Liver (tissue), 8 donors: ENCODE measurements at regions not wholly inside any gene's neighbourhood (a gene's known extent, or its start where the extent isn't known, plus 50 kb on each side); places are given as distances from the start of the nearest gene placed in this dataset.

Experiments used
- DNase-seq: peaks from one replicate; pipeline ENCODE4 v3.0.0-alpha.2; 2017; ENCODE audit warnings: low spot score
- H3K27ac ChIP-seq, 2 donors: one replicate each; pipeline ENCODE4 v1.7.0; 2013; ENCODE audit warnings: inconsistent platforms in 2 of 2, low read length in 2 of 2, control low read depth in 1 of 2, low read depth in 1 of 2, mild to moderate bottlenecking in 1 of 2
- H3K27me3 ChIP-seq, 4 donors: one replicate each; pipeline versions ENCODE4 v1.6.1 to v1.7.0; 2013; ENCODE audit warnings: low read length in 3 of 4, inconsistent platforms in 1 of 4, mild to moderate bottlenecking in 1 of 4, moderate library complexity in 1 of 4; ENCODE audit not compliant: control insufficient read depth in 4 of 4, insufficient read depth in 4 of 4
- H3K36me3 ChIP-seq, 4 donors: one replicate each; pipeline versions ENCODE4 v1.6.1 to v1.7.0; 2013; ENCODE audit warnings: low read length in 3 of 4, mild to moderate bottlenecking in 3 of 4, low read depth in 1 of 4, moderate library complexity in 1 of 4; ENCODE audit not compliant: control insufficient read depth in 4 of 4, insufficient read depth in 3 of 4
- H3K4me1 ChIP-seq, 4 donors: one replicate each; pipeline versions ENCODE4 v1.6.1 to v1.7.0; 2013; ENCODE audit warnings: low read length in 3 of 4, mild to moderate bottlenecking in 3 of 4, moderate library complexity in 1 of 4; ENCODE audit not compliant: control insufficient read depth in 4 of 4, insufficient read depth in 4 of 4
- H3K4me3 ChIP-seq, 3 donors: one replicate each; pipeline versions ENCODE4 v1.6.1 to v1.7.0; 2013; ENCODE audit warnings: low read length in 3 of 3, control low read depth in 1 of 3, low read depth in 1 of 3, mild to moderate bottlenecking in 1 of 3
- H3K9ac ChIP-seq, 2 donors: one replicate each; pipeline ENCODE4 v1.7.0; 2013; ENCODE audit warnings: low read length in 2 of 2, mild to moderate bottlenecking in 2 of 2, moderate library complexity in 2 of 2, control low read depth in 1 of 2, low read depth in 1 of 2
- H3K9me3 ChIP-seq, 4 donors: one replicate each; pipeline versions ENCODE4 v1.6.1 to v1.7.0; 2013; ENCODE audit warnings: low read length in 3 of 4; ENCODE audit not compliant: control insufficient read depth in 4 of 4
- ATF3 ChIP-seq: IDR thresholded peaks from 2 replicates; pipeline ENCODE4 v1.6.1; 2016; ENCODE audit warnings: antibody characterized with exemption
- EGR1 ChIP-seq, 2 donors: IDR thresholded peaks; 2 replicates each; pipeline ENCODE4 v1.6.1; 2016 to 2018; ENCODE audit warnings: antibody characterized with exemption in 2 of 2, low read depth in 2 of 2
- FOXA1 ChIP-seq: IDR thresholded peaks from 2 replicates; pipeline ENCODE4 v1.6.1; 2016; ENCODE audit warnings: antibody characterized with exemption
- FOXA2 ChIP-seq: IDR thresholded peaks from 2 replicates; pipeline ENCODE4 v1.6.1; 2016; ENCODE audit warnings: antibody characterized with exemption
- GABPA ChIP-seq, 2 donors: IDR thresholded peaks in 1 of 2; conservative IDR thresholded peaks in 1 of 2; 2 replicates each; pipeline ENCODE4 v1.6.1; 2016; ENCODE audit warnings: antibody characterized with exemption in 2 of 2, mild to moderate bottlenecking in 1 of 2, moderate library complexity in 1 of 2
- HNF4A ChIP-seq, 2 donors: conservative IDR thresholded peaks; 2 replicates each; pipeline ENCODE4 v1.6.1; 2016; ENCODE audit warnings: antibody characterized with exemption in 2 of 2, mild to moderate bottlenecking in 2 of 2
- HNF4G ChIP-seq: IDR thresholded peaks from 2 replicates; pipeline ENCODE4 v1.6.1; 2016; ENCODE audit warnings: antibody characterized with exemption
- JUND ChIP-seq, 2 donors: IDR thresholded peaks; 2 replicates each; pipeline ENCODE4 v1.6.1; 2016; ENCODE audit warnings: antibody characterized with exemption in 2 of 2
- NR2F2 ChIP-seq: IDR thresholded peaks from 2 replicates; pipeline ENCODE4 v1.6.1; 2016; ENCODE audit warnings: antibody characterized with exemption
- RAD21 ChIP-seq, 2 donors: IDR thresholded peaks; 2 replicates each; pipeline ENCODE4 v1.6.1; 2016; ENCODE audit warnings: antibody characterized with exemption in 2 of 2, mild to moderate bottlenecking in 2 of 2
- RXRA ChIP-seq, 2 donors: IDR thresholded peaks; 2 replicates each; pipeline ENCODE4 v1.6.1; 2017 to 2018; ENCODE audit warnings: antibody characterized with exemption in 2 of 2, mild to moderate bottlenecking in 1 of 2
- SP1 ChIP-seq: IDR thresholded peaks from 2 replicates; pipeline ENCODE4 v1.6.1; 2018; ENCODE audit warnings: antibody characterized with exemption, mild to moderate bottlenecking
- TAF1 ChIP-seq: conservative IDR thresholded peaks from 2 replicates; pipeline ENCODE4 v1.6.1; 2016; ENCODE audit warnings: antibody characterized with exemption, mild to moderate bottlenecking
- YY1 ChIP-seq: IDR thresholded peaks from 2 replicates; pipeline ENCODE4 v1.6.1; 2016; ENCODE audit warnings: antibody characterized with exemption, mild to moderate bottlenecking
- ZBTB33 ChIP-seq: IDR thresholded peaks from 2 replicates; pipeline ENCODE4 v1.6.1; 2016; ENCODE audit warnings: antibody characterized with exemption
- WGBS: extraction: QIAGEN DNeasy Blood & Tissue Kit; methylation state at CpG from one replicate; pipeline ENCODE4 v1.1.7; 2013; 5-methylcytosine and 5-hydroxymethylcytosine counted together
- TF ChIP-seq, protein P1 (sequence below): fragments of 150-350 bp; IDR thresholded peaks from 2 replicates; pipeline ENCODE4 v1.5.1; 2017; ENCODE audit warnings: improper control_type of control experiment, low read depth, low read length; ENCODE audit not compliant: missing input control
- TF ChIP-seq, protein P2 (sequence below): IDR thresholded peaks from 2 replicates; pipeline ENCODE4 v1.6.1; 2016; ENCODE audit warnings: antibody characterized with exemption
- TF ChIP-seq, protein P3 (sequence below): IDR thresholded peaks from 2 replicates; pipeline ENCODE4 v1.6.1; 2016; ENCODE audit warnings: antibody characterized with exemption, mild to moderate bottlenecking
- donor health status: healthy.
- donor health status: healthy.
- donor health status: healthy.
- donor health status: healthy.
- donor health status: healthy.

- H3K27ac ChIP-seq, result no peak overlapping the region
- H3K36me3 ChIP-seq, result no peaks in the 10 kb centered on the region
- WGBS, result 88% methylated on average over 5 of the region's 5 CpGs
- no peak overlapping the region for H3K4me3 ChIP-seq
- H3K9me3 ChIP-seq, result no peaks in the 10 kb centered on the region
- H3K9ac ChIP-seq, result no peak overlapping the region
- DNase-seq, result no peak
- peaks cover 0 to 3% (median 0%) of the 10 kb centered on the region in 4 donors for H3K27me3 ChIP-seq
- no peaks in the 10 kb centered on the region for H3K4me1 ChIP-seq
- TF ChIP-seq HNF4G (no peak), RXRA (IDR thresholded peaks at IDR 0.05) (no peak), SP1 (no peak)
These were observed 469.2 kb upstream of the DIPK2B start for GRCh38 chrX:45669715-45670340.

DNA sequence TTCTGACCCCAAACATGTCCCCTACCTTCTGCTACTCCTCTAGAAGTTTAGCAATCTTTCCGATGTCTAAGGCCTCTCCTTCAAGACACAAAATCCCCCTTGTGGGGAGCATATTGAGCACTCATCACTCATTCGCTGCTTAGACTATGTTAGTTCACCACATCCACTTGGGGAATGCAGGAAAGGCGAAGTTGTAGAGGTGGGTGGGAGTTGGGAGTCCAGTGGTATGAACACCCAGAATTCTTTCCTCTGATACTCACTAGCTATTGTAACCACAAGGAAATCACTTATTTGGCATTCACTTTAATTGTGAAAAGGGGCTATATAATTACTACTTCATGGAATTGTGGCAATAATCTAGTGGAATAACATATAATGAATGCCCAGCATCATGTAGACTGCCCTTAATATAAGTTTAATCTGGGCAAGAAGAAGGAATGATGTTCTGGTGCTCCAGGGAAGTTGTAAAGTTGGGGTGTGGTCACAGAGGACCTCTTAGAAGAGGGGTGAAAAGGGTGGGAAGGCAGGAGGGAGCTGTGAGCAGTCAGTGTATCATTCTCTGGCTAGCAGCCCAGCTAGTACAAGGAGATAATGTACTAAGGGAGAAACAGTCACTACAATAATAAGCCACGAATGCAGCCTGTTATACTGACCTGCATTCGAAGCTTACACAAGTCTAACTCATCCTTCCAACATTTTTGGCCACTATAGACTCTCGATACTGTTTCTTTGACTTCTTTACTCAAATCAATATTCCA lies 468.2 kb upstream of the DIPK2B start:
- Histone ChIP-seq H3K9ac (no peak overlapping the region), H3K9me3 (no peaks in the 10 kb centered on the region), H3K36me3 (no peaks in the 10 kb centered on the region), H3K27me3 (peaks cover 0 to 3% (median 0%) of the 10 kb centered on the region in 4 donors), H3K27ac (no peak overlapping the region), H3K4me1 (no peaks in the 10 kb centered on the region), H3K4me3 (no peak overlapping the region)
- TF ChIP-seq SP1 (no peak), RAD21 (IDR thresholded peaks at IDR 0.05) (no peak), EGR1 (IDR thresholded peaks at IDR 0.05; ENCODE audit: low read depth in 2 of 2) (no peak), HNF4G (no peak), FOXA1 (no peak)
- 91% methylated on average over 6 of the region's 6 CpGs for WGBS
- DNase-seq, result no peak

DNA sequence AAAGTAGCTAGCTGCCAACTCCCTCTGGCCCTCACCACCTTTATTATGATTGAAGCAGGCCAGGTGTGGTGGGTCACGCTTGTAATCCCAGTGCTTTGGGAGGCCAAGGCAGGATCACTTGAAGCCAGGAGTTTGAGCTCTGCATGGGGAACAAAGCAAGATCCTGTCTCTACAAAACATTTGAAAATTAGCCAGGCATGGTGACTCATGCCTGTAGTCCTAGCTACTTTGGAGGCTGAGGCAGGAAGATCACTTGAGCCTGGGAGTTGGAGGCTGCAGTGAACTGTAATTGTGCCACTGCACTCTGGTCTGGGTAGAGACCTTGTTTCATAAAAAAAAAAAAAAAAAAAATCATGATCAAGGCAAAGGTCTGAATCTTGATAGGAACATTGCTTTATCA lies 467.0 kb upstream of the DIPK2B start:
- no peak for TF ChIP-seq EGR1 (IDR thresholded peaks at IDR 0.05; ENCODE audit: low read depth in 2 of 2)
- no peak for TF ChIP-seq TAF1
- no peak for TF ChIP-seq HNF4G
- no peak for TF ChIP-seq YY1
- no peak for TF ChIP-seq FOXA2
- no peak for TF ChIP-seq FOXA1
- TF ChIP-seq, protein P1, sequence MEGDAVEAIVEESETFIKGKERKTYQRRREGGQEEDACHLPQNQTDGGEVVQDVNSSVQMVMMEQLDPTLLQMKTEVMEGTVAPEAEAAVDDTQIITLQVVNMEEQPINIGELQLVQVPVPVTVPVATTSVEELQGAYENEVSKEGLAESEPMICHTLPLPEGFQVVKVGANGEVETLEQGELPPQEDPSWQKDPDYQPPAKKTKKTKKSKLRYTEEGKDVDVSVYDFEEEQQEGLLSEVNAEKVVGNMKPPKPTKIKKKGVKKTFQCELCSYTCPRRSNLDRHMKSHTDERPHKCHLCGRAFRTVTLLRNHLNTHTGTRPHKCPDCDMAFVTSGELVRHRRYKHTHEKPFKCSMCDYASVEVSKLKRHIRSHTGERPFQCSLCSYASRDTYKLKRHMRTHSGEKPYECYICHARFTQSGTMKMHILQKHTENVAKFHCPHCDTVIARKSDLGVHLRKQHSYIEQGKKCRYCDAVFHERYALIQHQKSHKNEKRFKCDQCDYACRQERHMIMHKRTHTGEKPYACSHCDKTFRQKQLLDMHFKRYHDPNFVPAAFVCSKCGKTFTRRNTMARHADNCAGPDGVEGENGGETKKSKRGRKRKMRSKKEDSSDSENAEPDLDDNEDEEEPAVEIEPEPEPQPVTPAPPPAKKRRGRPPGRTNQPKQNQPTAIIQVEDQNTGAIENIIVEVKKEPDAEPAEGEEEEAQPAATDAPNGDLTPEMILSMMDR, result no peak
- TF ChIP-seq JUND (IDR thresholded peaks at IDR 0.05), result no peak
- TF ChIP-seq SP1, result no peak
- no peak for TF ChIP-seq GABPA (IDR thresholded peaks at IDR 0.05 in 1 of 2, conservative IDR thresholded peaks at IDR 0.05 in 1 of 2)
- TF ChIP-seq, protein P2, sequence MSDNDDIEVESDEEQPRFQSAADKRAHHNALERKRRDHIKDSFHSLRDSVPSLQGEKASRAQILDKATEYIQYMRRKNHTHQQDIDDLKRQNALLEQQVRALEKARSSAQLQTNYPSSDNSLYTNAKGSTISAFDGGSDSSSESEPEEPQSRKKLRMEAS, result no peak
- no peak for TF ChIP-seq RXRA (IDR thresholded peaks at IDR 0.05)
- no peak for TF ChIP-seq ATF3
- TF ChIP-seq, protein P3, sequence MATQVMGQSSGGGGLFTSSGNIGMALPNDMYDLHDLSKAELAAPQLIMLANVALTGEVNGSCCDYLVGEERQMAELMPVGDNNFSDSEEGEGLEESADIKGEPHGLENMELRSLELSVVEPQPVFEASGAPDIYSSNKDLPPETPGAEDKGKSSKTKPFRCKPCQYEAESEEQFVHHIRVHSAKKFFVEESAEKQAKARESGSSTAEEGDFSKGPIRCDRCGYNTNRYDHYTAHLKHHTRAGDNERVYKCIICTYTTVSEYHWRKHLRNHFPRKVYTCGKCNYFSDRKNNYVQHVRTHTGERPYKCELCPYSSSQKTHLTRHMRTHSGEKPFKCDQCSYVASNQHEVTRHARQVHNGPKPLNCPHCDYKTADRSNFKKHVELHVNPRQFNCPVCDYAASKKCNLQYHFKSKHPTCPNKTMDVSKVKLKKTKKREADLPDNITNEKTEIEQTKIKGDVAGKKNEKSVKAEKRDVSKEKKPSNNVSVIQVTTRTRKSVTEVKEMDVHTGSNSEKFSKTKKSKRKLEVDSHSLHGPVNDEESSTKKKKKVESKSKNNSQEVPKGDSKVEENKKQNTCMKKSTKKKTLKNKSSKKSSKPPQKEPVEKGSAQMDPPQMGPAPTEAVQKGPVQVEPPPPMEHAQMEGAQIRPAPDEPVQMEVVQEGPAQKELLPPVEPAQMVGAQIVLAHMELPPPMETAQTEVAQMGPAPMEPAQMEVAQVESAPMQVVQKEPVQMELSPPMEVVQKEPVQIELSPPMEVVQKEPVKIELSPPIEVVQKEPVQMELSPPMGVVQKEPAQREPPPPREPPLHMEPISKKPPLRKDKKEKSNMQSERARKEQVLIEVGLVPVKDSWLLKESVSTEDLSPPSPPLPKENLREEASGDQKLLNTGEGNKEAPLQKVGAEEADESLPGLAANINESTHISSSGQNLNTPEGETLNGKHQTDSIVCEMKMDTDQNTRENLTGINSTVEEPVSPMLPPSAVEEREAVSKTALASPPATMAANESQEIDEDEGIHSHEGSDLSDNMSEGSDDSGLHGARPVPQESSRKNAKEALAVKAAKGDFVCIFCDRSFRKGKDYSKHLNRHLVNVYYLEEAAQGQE, result no peak
- TF ChIP-seq HNF4A (conservative IDR thresholded peaks at IDR 0.05), result no peak
- no peak for TF ChIP-seq NR2F2
- no peak for TF ChIP-seq RAD21 (IDR thresholded peaks at IDR 0.05)
- TF ChIP-seq ZBTB33, result no peak
- 93% methylated on average over 1 of the region's 1 CpG for WGBS
- DNase-seq, result no peak
- no peak overlapping the region for H3K27ac ChIP-seq
- H3K9ac ChIP-seq, result no peak overlapping the region
- no peaks in the 10 kb centered on the region for H3K4me1 ChIP-seq
- H3K9me3 ChIP-seq, result no peaks in the 10 kb centered on the region
- no peak overlapping the region for H3K4me3 ChIP-seq
- no peaks in the 10 kb centered on the region for H3K36me3 ChIP-seq
- peaks cover 0 to 3% (median 0%) of the 10 kb centered on the region in 4 donors for H3K27me3 ChIP-seq
